ENCODE measurements at regions not wholly inside any gene's neighbourhood (a gene's known extent, or its start where the extent isn't known, plus 50 kb on each side); places are given as distances from the start of the nearest gene placed in this dataset.

DNA sequence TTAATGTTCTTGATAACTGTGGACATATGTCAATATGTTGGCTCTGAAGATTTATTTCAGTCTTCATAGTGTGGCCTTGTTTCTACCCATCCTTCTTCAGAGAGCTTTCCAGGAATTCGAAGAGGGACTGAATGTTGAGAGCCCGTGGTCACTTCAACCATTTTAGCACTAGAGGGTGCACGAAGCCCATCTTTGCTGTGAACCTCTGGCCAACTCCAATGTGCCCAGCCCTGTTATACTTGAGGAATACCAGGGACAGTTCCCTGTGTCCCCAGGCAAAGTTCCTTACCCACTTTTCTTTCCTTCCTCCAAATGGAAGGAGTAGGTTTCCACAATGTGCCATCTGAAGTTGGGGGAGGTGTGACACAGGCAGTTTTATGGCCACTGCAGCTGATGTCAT lies 603.5 kb downstream of the RPL10L start:
- Histone ChIP-seq H3K79me2 (ENCODE audit: insufficient read depth) (no peaks in the 10 kb centered on the region), H2AFZ (ENCODE audit: low read depth) (no peak overlapping the region), H4K20me1 (ENCODE audit: insufficient read depth) (no peaks in the 10 kb centered on the region), H3K27ac (ENCODE audit: low read depth in 2 of 2, low read length in 1 of 2) (no peak overlapping the region), H3K27me3 (ENCODE audit: insufficient read depth) (no peaks in the 10 kb centered on the region), H3K36me3 (replicated peaks in 1 of 2; ENCODE audit: control insufficient read depth in 1 of 2, insufficient read depth in 2 of 2, low read length in 1 of 2) (no peaks in the 10 kb centered on the region), H3K9me2 (no peaks in the 10 kb centered on the region), H3K9me3 (no peaks in the 10 kb centered on the region), H3K9ac (no peak overlapping the region), H3F3A (replicated peaks; ENCODE audit: insufficient read depth) (no peaks in the 10 kb centered on the region), H3K4me1 (ENCODE audit: control insufficient read depth in 1 of 2, insufficient read depth in 2 of 2, low read depth in 1 of 2, low read length in 1 of 2) (no peaks in the 10 kb centered on the region), H3K4me3 (ENCODE audit: low read depth in 2 of 2, low read length in 1 of 2) (no peak overlapping the region; a peak in 1 of 4 replicates), H3K4me2 (no peak overlapping the region)
- DNase-seq, result peak; percentile 1
- TF ChIP-seq SIN3A (IDR thresholded peaks at IDR 0.05; ENCODE audit: borderline replicate concordance, low read depth, low read length) (no peak), JUND (IDR thresholded peaks at IDR 0.05) (no peak), IRF3 (IDR thresholded peaks at IDR 0.05; ENCODE audit: low read depth, low read length) (no peak), FOXJ3 (CRISPR knock-in tag; IDR thresholded peaks at IDR 0.05) (no peak), EZH2phosphoT487 (IDR thresholded peaks at IDR 0.05; ENCODE audit: borderline replicate concordance, low read depth) (no peak), CHD2 (IDR thresholded peaks at IDR 0.05; ENCODE audit: low read length, partially characterized antibody) (no peak), FOXM1 (IDR thresholded peaks at IDR 0.05; ENCODE audit: low read depth) (no peak), USF1 (IDR thresholded peaks at IDR 0.05; ENCODE audit: borderline replicate concordance, low read depth) (no peak), SMC3 (IDR thresholded peaks at IDR 0.05; ENCODE audit: low read depth, low read length) (peak; percentile 26; the same call in 1 of the 2 replicates), RXRA (IDR thresholded peaks at IDR 0.05; ENCODE audit: borderline replicate concordance, low read depth) (no peak), RAD21 (IDR thresholded peaks at IDR 0.05; ENCODE audit: low read length) (peak; percentile 61), ELF1 (IDR thresholded peaks at IDR 0.05) (no peak), TCF12 (IDR thresholded peaks at IDR 0.05) (no peak)
- TF ChIP-seq, protein P1, sequence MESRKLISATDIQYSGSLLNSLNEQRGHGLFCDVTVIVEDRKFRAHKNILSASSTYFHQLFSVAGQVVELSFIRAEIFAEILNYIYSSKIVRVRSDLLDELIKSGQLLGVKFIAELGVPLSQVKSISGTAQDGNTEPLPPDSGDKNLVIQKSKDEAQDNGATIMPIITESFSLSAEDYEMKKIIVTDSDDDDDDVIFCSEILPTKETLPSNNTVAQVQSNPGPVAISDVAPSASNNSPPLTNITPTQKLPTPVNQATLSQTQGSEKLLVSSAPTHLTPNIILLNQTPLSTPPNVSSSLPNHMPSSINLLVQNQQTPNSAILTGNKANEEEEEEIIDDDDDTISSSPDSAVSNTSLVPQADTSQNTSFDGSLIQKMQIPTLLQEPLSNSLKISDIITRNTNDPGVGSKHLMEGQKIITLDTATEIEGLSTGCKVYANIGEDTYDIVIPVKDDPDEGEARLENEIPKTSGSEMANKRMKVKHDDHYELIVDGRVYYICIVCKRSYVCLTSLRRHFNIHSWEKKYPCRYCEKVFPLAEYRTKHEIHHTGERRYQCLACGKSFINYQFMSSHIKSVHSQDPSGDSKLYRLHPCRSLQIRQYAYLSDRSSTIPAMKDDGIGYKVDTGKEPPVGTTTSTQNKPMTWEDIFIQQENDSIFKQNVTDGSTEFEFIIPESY (IDR thresholded peaks at IDR 0.05; ENCODE audit: borderline replicate concordance, low read depth), result no peak
- TF ChIP-seq, protein P2, sequence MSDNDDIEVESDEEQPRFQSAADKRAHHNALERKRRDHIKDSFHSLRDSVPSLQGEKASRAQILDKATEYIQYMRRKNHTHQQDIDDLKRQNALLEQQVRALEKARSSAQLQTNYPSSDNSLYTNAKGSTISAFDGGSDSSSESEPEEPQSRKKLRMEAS (IDR thresholded peaks at IDR 0.05; ENCODE audit: low read depth), result no peak
- POLR2A ChIA-PET, result no interaction called here
- 7% methylated on average over 3 of the region's 3 CpGs for WGBS (ENCODE audit: low lambda C conversion rate)
- CTCF ChIA-PET, result interaction anchor here (0.7 to 1.3 kb wide), 3 partner anchors 27 to 330 kb away, joined by 3 to 5 read pairs (median 3); no protein-coding TSS in a partner anchor

DNA sequence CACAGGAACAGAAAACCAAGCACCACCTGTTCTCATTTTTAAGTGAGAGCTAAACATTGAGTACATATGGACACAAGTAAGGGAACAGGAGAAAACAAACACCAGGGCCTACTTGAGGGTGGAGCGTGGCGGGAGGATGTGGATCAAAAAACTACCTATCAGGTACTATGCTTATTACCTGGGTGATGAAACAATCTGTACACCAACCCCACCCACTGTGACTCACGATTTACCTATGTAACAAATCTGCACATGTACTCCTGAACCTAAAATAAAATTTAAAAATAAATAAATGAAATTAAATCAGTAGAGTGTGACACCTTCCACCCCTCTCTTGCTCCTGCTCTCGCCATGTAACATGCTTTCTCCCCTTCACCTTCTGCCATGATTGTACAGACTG lies 615.5 kb downstream of the RPL10L start:
- Histone ChIP-seq H3K4me3 (ENCODE audit: low read depth in 2 of 2, low read length in 1 of 2) (no peak overlapping the region), H3K27ac (ENCODE audit: low read depth in 2 of 2, low read length in 1 of 2) (no peak overlapping the region), H4K20me1 (ENCODE audit: insufficient read depth) (no peaks in the 10 kb centered on the region), H3K36me3 (replicated peaks in 1 of 2; ENCODE audit: control insufficient read depth in 1 of 2, insufficient read depth in 2 of 2, low read length in 1 of 2) (no peaks in the 10 kb centered on the region), H2AFZ (ENCODE audit: low read depth) (no peak overlapping the region), H3K9me3 (no peaks in the 10 kb centered on the region), H3K79me2 (ENCODE audit: insufficient read depth) (no peaks in the 10 kb centered on the region), H3K9ac (no peak overlapping the region), H3K27me3 (ENCODE audit: insufficient read depth) (no peaks in the 10 kb centered on the region), H3F3A (replicated peaks; ENCODE audit: insufficient read depth) (no peaks in the 10 kb centered on the region), H3K4me2 (no peak overlapping the region), H3K4me1 (ENCODE audit: control insufficient read depth in 1 of 2, insufficient read depth in 2 of 2, low read depth in 1 of 2, low read length in 1 of 2) (no peaks in the 10 kb centered on the region), H3K9me2 (no peaks in the 10 kb centered on the region)
- ChIA-PET POLR2A (no interaction called here), CTCF (no interaction called here)
- DNase-seq, result no peak
- 2% methylated on average over 4 of the region's 4 CpGs for WGBS (ENCODE audit: low lambda C conversion rate)
- TF ChIP-seq SIN3A (IDR thresholded peaks at IDR 0.05; ENCODE audit: borderline replicate concordance, low read depth, low read length) (no peak), RAD21 (IDR thresholded peaks at IDR 0.05; ENCODE audit: low read length) (no peak), ELF1 (IDR thresholded peaks at IDR 0.05) (no peak), RFX5 (IDR thresholded peaks at IDR 0.05; ENCODE audit: low read length) (no peak), GABPA (IDR thresholded peaks at IDR 0.05; ENCODE audit: low read depth) (no peak)
- TF ChIP-seq, protein P1 (IDR thresholded peaks at IDR 0.05; ENCODE audit: borderline replicate concordance, low read depth), result no peak
- TF ChIP-seq, protein P3, sequence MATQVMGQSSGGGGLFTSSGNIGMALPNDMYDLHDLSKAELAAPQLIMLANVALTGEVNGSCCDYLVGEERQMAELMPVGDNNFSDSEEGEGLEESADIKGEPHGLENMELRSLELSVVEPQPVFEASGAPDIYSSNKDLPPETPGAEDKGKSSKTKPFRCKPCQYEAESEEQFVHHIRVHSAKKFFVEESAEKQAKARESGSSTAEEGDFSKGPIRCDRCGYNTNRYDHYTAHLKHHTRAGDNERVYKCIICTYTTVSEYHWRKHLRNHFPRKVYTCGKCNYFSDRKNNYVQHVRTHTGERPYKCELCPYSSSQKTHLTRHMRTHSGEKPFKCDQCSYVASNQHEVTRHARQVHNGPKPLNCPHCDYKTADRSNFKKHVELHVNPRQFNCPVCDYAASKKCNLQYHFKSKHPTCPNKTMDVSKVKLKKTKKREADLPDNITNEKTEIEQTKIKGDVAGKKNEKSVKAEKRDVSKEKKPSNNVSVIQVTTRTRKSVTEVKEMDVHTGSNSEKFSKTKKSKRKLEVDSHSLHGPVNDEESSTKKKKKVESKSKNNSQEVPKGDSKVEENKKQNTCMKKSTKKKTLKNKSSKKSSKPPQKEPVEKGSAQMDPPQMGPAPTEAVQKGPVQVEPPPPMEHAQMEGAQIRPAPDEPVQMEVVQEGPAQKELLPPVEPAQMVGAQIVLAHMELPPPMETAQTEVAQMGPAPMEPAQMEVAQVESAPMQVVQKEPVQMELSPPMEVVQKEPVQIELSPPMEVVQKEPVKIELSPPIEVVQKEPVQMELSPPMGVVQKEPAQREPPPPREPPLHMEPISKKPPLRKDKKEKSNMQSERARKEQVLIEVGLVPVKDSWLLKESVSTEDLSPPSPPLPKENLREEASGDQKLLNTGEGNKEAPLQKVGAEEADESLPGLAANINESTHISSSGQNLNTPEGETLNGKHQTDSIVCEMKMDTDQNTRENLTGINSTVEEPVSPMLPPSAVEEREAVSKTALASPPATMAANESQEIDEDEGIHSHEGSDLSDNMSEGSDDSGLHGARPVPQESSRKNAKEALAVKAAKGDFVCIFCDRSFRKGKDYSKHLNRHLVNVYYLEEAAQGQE (IDR thresholded peaks at IDR 0.05; ENCODE audit: low read depth, low read length), result no peak
